HG02981 (cell line): ENCODE measurements at regions not wholly inside any gene's neighbourhood (a gene's known extent, or its start where the extent isn't known, plus 50 kb on each side); places are given as distances from the start of the nearest gene placed in this dataset.

ENCODE experiments used
- ATAC-seq: cut with Tn5 transposase; IDR thresholded peaks from one replicate; pipeline ENCODE4 v1.9.1; 2021; ENCODE audit warnings: mild to moderate bottlenecking, moderate library complexity; ENCODE audit not compliant: unreplicated experiment

DNA sequence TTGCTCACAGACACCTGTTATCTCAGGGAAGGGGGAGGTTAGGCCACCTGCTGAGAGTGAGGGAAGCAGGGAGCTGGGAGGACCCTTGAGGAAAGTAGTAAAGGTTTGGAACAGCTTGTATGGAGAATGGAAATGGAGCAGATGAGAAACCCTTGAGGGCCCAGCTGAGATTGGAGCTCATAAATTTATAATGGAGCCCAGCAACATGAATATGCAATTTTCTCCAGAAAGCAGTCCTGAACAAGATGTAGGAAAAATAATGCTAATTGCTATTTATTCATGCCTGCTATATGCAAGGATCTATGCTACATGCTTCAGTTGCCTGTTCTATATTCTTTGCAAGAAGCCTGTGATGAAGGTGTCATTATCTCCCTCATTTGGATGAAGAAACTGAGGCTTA lies 67.5 kb upstream of the LEF1 start:
- ATAC-seq: no peak

DNA sequence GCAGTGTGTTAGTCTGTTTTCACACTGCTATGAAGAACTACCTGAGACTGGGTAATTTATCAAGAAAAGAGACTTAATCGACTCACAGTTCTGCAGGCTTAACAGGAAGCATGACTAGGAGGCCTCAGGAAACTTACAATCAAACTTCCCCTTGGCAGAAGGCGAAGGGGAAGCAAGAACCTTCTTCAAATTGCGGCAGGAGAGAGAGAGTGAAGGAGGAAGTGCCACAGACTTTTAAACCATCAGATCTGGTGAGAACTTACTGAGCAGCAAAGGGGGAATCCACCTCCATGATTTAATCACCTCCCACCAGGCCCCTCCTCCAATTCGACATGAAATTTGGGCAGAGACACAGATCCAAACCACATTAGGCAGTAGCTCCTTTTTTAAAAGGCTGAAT lies 59.2 kb upstream of the LEF1 start:
- no peak for ATAC-seq

DNA sequence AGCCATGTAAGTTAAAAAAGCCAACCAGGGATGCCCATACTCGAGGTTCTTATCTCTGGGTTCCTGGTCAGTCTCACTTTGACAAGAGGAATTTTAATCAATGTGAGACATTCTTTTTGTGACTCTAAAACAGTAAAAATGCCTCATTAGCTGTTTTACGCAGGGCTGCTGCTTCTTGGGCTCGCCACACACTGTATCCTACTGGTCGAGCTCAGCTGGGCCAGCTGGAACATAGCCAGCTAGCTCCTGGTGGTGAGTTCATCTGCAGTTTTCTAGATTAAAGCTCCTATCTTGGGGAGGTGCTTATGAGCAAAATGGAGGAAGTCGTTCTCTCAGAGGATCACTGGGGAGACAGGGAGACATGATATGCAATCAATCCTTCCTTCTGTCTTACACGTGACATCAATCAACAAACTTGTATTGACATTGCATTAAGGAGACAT lies 55.9 kb upstream of the LEF1 start:
- ATAC-seq: no peak

DNA sequence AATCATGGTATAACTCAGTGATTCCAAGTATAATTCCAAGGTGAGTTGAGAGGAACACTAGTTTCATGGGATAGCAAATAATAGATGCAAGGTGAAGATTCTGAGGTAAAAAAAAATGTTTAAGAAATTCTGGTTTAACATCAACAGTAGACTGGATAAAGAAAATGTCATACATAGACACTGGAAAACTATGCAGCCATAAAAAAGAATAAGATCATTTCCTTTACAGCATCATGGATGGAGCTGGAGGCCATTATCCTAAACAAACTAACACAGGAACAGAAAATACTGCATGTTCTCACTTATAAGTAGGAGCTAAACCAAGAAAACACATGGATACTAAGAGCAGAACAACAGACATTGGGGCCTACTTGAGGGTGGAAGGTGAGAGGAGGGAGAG lies 54.6 kb upstream of the LEF1 start:
- no peak for ATAC-seq

DNA sequence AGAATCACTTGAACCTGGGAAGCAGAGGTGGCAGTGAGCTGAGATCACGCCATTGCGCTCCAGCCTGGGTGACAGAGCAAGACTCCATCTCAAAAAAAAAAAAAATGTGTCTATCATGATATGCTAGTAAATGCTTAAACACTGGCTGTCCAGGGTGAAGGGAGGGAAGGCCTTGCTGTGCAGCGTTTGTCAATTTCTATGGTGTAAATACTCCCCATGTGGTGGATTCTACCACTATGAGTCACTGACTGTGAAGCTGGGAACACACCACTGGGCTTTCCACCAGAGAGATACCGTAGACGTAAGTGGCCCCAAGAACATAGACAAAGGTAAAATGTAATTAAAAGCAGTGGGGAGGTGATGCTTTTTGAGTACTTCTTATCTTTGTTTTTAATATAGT lies 51.3 kb upstream of the LEF1 start:
- ATAC-seq: no peak
